ENCODE measurements at regions not wholly inside any gene's neighbourhood (a gene's known extent, or its start where the extent isn't known, plus 50 kb on each side); places are given as distances from the start of the nearest gene placed in this dataset.

DNA sequence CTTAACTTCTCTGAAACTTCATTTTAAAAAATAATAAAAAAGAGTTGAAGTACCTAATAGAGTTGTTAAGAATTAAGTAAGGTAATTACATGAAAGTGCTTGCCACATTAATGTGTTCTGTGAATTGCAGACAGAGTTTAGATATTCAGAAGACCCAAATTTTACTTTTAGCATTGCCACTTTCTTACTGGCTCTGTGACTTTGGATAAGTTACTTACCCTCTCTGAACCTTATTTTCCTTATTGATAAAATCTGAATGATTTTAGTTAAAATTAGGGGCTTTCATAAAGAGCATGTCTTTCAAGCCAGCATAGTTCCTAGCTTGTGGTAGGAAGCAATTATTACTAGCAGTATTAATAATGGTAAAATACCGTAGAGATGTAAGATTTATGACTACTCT, 101.2 kb upstream of the CREB1 start:
- TF ChIP-seq, protein P1, sequence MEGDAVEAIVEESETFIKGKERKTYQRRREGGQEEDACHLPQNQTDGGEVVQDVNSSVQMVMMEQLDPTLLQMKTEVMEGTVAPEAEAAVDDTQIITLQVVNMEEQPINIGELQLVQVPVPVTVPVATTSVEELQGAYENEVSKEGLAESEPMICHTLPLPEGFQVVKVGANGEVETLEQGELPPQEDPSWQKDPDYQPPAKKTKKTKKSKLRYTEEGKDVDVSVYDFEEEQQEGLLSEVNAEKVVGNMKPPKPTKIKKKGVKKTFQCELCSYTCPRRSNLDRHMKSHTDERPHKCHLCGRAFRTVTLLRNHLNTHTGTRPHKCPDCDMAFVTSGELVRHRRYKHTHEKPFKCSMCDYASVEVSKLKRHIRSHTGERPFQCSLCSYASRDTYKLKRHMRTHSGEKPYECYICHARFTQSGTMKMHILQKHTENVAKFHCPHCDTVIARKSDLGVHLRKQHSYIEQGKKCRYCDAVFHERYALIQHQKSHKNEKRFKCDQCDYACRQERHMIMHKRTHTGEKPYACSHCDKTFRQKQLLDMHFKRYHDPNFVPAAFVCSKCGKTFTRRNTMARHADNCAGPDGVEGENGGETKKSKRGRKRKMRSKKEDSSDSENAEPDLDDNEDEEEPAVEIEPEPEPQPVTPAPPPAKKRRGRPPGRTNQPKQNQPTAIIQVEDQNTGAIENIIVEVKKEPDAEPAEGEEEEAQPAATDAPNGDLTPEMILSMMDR (IDR thresholded peaks at IDR 0.05; ENCODE audit: insufficient read depth, low read depth, low read length): no peak
- no peak for TF ChIP-seq EZH2 (IDR thresholded peaks at IDR 0.05; ENCODE audit: insufficient read depth, low read length)
